WTC11 (cell line): ENCODE measurements at regions not wholly inside any gene's neighbourhood (a gene's known extent, or its start where the extent isn't known, plus 50 kb on each side); places are given as distances from the start of the nearest gene placed in this dataset.

Experiments used
- ATAC-seq: fragments of 200-7000 bp; cut with Tn5 transposase; 2 replicates; pipeline ENCODE4 v1.10.0; 2021; ENCODE audit warnings: mild to moderate bottlenecking, moderate library complexity
- CTCF ChIA-PET: fragments of 300-600 bp; sonication (Branson Sonifier 250); formaldehyde crosslinking; loops from one replicate; lab custom pipeline; 2021; ENCODE audit warnings: antibody characterized with exemption; lab: Charles Lee
- POLR2A ChIA-PET: fragments of 350-600 bp; sonication (Branson Sonifier 250); formaldehyde crosslinking; loops from one replicate; lab custom pipeline; 2021; ENCODE audit warnings: antibody characterized with exemption; lab: Charles Lee
- DNase-seq: peaks from one replicate; pipeline ENCODE4 v3.0.0; 2021; ENCODE audit warnings: low spot score
- H3K27ac Mint-ChIP-seq: 2 replicates; pipeline ENCODE4 v1.8.0; 2021; ENCODE audit warnings: mixed read lengths
- H3K27me3 Mint-ChIP-seq: 2 replicates; pipeline ENCODE4 v1.8.0; 2021; ENCODE audit warnings: low read depth, mild to moderate bottlenecking, moderate library complexity, mixed read lengths
- H3K36me3 Mint-ChIP-seq: 2 replicates; pipeline ENCODE4 v1.8.0; 2021; ENCODE audit warnings: mixed read lengths
- H3K4me1 Mint-ChIP-seq: 2 replicates; pipeline ENCODE4 v1.8.0; 2022; ENCODE audit warnings: mixed read lengths
- H3K4me3 Mint-ChIP-seq: 2 replicates; pipeline ENCODE4 v1.8.0; 2021; ENCODE audit warnings: mild to moderate bottlenecking, moderate library complexity, mixed read lengths
- H3K9me3 Mint-ChIP-seq: 2 replicates; pipeline ENCODE4 v1.8.0; 2021; ENCODE audit warnings: mixed read lengths
- ATF3 ChIP-seq: sonication (generic); formaldehyde crosslinking; conservative IDR thresholded peaks from 2 replicates; pipeline ENCODE4 v1.8.1; 2022; ENCODE audit warnings: mild to moderate bottlenecking, missing genetic modification reagents
- CDX4 ChIP-seq: fragments of 250-450 bp; sonication (Bioruptor Pico); IDR thresholded peaks from 2 replicates; pipeline ENCODE4 v1.9.0; 2021; ENCODE audit warnings: moderate library complexity, mild to moderate bottlenecking, inconsistent platforms, borderline replicate concordance
- CTCF ChIP-seq: fragments of 200-600 bp; IDR thresholded peaks from 2 replicates; pipeline ENCODE4 v1.8.0; 2022; ENCODE audit warnings: antibody characterized with exemption
- ETV6 ChIP-seq: sonication (generic); formaldehyde crosslinking; IDR thresholded peaks from 2 replicates; pipeline ENCODE4 v1.8.1; 2022; ENCODE audit warnings: mild to moderate bottlenecking, missing genetic modification reagents
- FOXP1 ChIP-seq: sonication (generic); formaldehyde crosslinking; IDR thresholded peaks from 2 replicates; pipeline ENCODE4 v1.8.0; 2022; ENCODE audit warnings: missing genetic modification reagents, mild to moderate bottlenecking, moderate library complexity, borderline replicate concordance
- GRHL2 ChIP-seq: fragments of 250-450 bp; sonication (Bioruptor Pico); IDR thresholded peaks from 2 replicates; pipeline ENCODE4 v1.8.0; 2022; ENCODE audit warnings: mild to moderate bottlenecking, moderate library complexity; ENCODE audit not compliant: insufficient replicate concordance, severe bottlenecking
- HMGA2 ChIP-seq: fragments of 250-450 bp; sonication (Bioruptor Pico); IDR thresholded peaks from 2 replicates; pipeline ENCODE4 v1.4.0; 2021; ENCODE audit warnings: mild to moderate bottlenecking, moderate library complexity
- IRF2 ChIP-seq: sonication (generic); formaldehyde crosslinking; IDR thresholded peaks from 2 replicates; pipeline ENCODE4 v1.8.0; 2022; ENCODE audit warnings: low read depth, missing genetic modification reagents, borderline replicate concordance
- KAT7 ChIP-seq: sonication (generic); formaldehyde crosslinking; IDR thresholded peaks from 2 replicates; pipeline ENCODE4 v1.8.1; 2023; ENCODE audit warnings: missing genetic modification reagents, mild to moderate bottlenecking, borderline replicate concordance
- MYBL2 ChIP-seq: sonication (generic); formaldehyde crosslinking; IDR thresholded peaks from 2 replicates; pipeline ENCODE4 v1.8.1; 2023; ENCODE audit warnings: mild to moderate bottlenecking, moderate library complexity, missing genetic modification reagents
- NFE2L1 ChIP-seq: sonication (generic); formaldehyde crosslinking; IDR thresholded peaks from 2 replicates; pipeline ENCODE4 v1.8.1; 2023; ENCODE audit warnings: missing genetic modification reagents
- OVOL2 ChIP-seq: fragments of 250-450 bp; sonication (Bioruptor Pico); IDR thresholded peaks from 2 replicates; pipeline ENCODE4 v1.9.0; 2021; ENCODE audit warnings: mild to moderate bottlenecking, borderline replicate concordance
- RELA ChIP-seq: sonication (generic); formaldehyde crosslinking; IDR thresholded peaks from 2 replicates; pipeline ENCODE4 v1.8.1; 2022; ENCODE audit warnings: missing genetic modification reagents, mild to moderate bottlenecking, borderline replicate concordance
- SMAD4 ChIP-seq: sonication (generic); formaldehyde crosslinking; IDR thresholded peaks from 2 replicates; pipeline ENCODE4 v1.8.0; 2022; ENCODE audit warnings: mild to moderate bottlenecking, missing genetic modification reagents
- STAT6 ChIP-seq: sonication (generic); formaldehyde crosslinking; conservative IDR thresholded peaks from 2 replicates; pipeline ENCODE4 v1.8.1; 2023; ENCODE audit warnings: mild to moderate bottlenecking, low read depth, missing genetic modification reagents, moderate library complexity
- TEAD1 ChIP-seq: sonication (generic); formaldehyde crosslinking; IDR thresholded peaks from 2 replicates; pipeline ENCODE4 v1.8.0; 2022; ENCODE audit warnings: mild to moderate bottlenecking, missing genetic modification reagents
- ZNF138 ChIP-seq: sonication (generic); formaldehyde crosslinking; conservative IDR thresholded peaks from 2 replicates; pipeline ENCODE4 v1.8.1; 2022; ENCODE audit warnings: mild to moderate bottlenecking, moderate library complexity, missing genetic modification reagents
- ZNF423 ChIP-seq: fragments of 250-450 bp; sonication (Bioruptor Pico); IDR thresholded peaks from 2 replicates; pipeline ENCODE4 v2.1.2; 2022; ENCODE audit warnings: mild to moderate bottlenecking, moderate library complexity
- TF ChIP-seq, protein P1 (sequence below): sonication (generic); formaldehyde crosslinking; IDR thresholded peaks from 2 replicates; pipeline ENCODE4 v1.8.1; 2022; ENCODE audit warnings: missing genetic modification reagents, borderline replicate concordance
- TF ChIP-seq, protein P2 (sequence below): sonication (generic); formaldehyde crosslinking; IDR thresholded peaks from 2 replicates; pipeline ENCODE4 v1.8.0; 2022; ENCODE audit warnings: mild to moderate bottlenecking, missing genetic modification reagents

- peaks cover 21% of the 10 kb centered on the region for H3K27me3 Mint-ChIP-seq
- H3K9me3 Mint-ChIP-seq = peaks cover 22% of the 10 kb centered on the region
- POLR2A ChIA-PET = no interaction called here
These were observed 357.5 kb upstream of the EEF2KMT start for GRCh38 chr16:5455110-5455509.

DNA sequence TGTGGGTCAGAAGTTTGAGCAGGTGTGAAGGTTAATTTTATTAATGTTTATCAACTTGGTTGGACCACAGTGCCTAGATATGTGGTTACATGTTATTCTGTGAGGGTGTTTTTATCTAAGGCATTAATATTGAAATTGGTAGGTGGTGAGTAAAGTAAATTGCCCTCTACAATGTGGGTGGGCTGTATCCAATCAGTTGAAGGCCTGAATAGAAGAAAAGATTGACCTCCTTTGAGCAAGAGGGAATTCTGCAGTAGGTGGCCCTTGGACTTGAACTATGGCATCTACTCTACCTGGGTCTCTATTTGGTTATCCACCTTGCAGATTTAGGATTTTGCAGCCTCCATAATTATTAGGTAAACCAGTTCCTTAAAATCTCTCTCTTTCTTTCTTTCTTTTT is 356.8 kb upstream of the EEF2KMT start:
- POLR2A ChIA-PET = no interaction called here
- Mint-ChIP-seq H3K4me1 (peaks cover 39% of the 10 kb centered on the region), H3K27me3 (peaks cover 21% of the 10 kb centered on the region), H3K4me3 (no peak overlapping the region), H3K9me3 (peaks cover 22% of the 10 kb centered on the region), H3K36me3 (peaks cover 3% of the 10 kb centered on the region; the same call in 1 of the 2 replicates), H3K27ac (no peak overlapping the region)
- DNase-seq (no peak), ATAC-seq (no peak)
- TF ChIP-seq ZNF138 (CRISPR knock-in tag) = no peak
- TF ChIP-seq, protein P1, sequence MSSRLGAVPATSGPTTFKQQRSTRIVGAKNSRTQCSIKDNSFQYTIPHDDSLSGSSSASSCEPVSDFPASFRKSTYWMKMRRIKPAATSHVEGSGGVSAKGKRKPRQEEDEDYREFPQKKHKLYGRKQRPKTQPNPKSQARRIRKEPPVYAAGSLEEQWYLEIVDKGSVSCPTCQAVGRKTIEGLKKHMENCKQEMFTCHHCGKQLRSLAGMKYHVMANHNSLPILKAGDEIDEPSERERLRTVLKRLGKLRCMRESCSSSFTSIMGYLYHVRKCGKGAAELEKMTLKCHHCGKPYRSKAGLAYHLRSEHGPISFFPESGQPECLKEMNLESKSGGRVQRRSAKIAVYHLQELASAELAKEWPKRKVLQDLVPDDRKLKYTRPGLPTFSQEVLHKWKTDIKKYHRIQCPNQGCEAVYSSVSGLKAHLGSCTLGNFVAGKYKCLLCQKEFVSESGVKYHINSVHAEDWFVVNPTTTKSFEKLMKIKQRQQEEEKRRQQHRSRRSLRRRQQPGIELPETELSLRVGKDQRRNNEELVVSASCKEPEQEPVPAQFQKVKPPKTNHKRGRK (CRISPR knock-in tag) = peak; percentile 62; the same call in 1 of the 2 replicates
- CTCF ChIA-PET = no interaction called here

More at GRCh38 chr16:5455110-5455509, 357.5 kb upstream of the EEF2KMT start:
- CTCF ChIA-PET = no interaction called here
- Mint-ChIP-seq H3K4me3 (no peak overlapping the region), H3K36me3 (peaks cover 3% of the 10 kb centered on the region; the same call in 1 of the 2 replicates), H3K27ac (no peak overlapping the region), H3K4me1 (peaks cover 32% of the 10 kb centered on the region)
- DNase-seq (no peak), ATAC-seq (no peak)
- TF ChIP-seq OVOL2 (CRISPR knock-in tag) = no peak
- TF ChIP-seq NFE2L1 = no peak
- TF ChIP-seq RELA (CRISPR knock-in tag) = no peak
- TF ChIP-seq SMAD4 = no peak
- TF ChIP-seq STAT6 (CRISPR knock-in tag) = no peak
- no peak for TF ChIP-seq ZNF423
- no peak for TF ChIP-seq TEAD1 (CRISPR knock-in tag)
- no peak for TF ChIP-seq KAT7 (CRISPR knock-in tag)
- no peak for TF ChIP-seq HMGA2 (CRISPR knock-in tag)
- no peak for TF ChIP-seq MYBL2

DNA sequence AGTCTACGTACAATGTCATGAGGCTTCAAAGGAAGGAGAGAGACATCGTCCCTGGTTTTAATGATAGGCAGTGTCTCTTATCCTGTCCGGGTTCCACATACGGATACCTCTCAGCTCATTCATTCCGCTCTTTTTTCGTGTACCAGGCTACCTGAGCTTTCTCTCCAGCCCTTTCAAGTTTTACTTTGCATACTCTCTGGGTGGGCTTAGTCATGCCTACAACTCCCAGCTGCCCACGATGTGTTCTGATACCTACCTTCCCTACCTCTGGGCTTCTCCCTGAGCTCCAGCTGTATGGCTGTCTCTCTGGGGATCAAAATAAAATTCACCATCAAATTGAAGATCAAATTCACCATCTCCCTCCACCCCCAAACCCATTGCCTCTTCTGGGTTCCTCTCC is 354.0 kb upstream of the EEF2KMT start:
- peak; percentile 18 for DNase-seq
- H3K36me3 Mint-ChIP-seq = peaks cover 7% of the 10 kb centered on the region; the same call in 1 of the 2 replicates
- TF ChIP-seq HMGA2 (CRISPR knock-in tag) = no peak
- TF ChIP-seq GRHL2 (CRISPR knock-in tag) = no peak
- TF ChIP-seq, protein P2, sequence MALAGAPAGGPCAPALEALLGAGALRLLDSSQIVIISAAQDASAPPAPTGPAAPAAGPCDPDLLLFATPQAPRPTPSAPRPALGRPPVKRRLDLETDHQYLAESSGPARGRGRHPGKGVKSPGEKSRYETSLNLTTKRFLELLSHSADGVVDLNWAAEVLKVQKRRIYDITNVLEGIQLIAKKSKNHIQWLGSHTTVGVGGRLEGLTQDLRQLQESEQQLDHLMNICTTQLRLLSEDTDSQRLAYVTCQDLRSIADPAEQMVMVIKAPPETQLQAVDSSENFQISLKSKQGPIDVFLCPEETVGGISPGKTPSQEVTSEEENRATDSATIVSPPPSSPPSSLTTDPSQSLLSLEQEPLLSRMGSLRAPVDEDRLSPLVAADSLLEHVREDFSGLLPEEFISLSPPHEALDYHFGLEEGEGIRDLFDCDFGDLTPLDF (CRISPR knock-in tag) = no peak
- no peak for TF ChIP-seq FOXP1 (CRISPR knock-in tag)
- TF ChIP-seq, protein P1 (CRISPR knock-in tag) = no peak
- no peak for TF ChIP-seq ETV6 (CRISPR knock-in tag)
- no peak for TF ChIP-seq CDX4 (CRISPR knock-in tag)
- TF ChIP-seq CTCF = no peak
- no peak for TF ChIP-seq IRF2
- no peak for TF ChIP-seq ATF3 (CRISPR knock-in tag)

More for the DNA sequence above, 354.0 kb upstream of the EEF2KMT start:
- ChIA-PET CTCF (interaction anchor here (0.7 to 2.5 kb wide), 7 partner anchors 15 to 39 kb away, joined by 3 to 16 read pairs (median 4); no protein-coding TSS in a partner anchor), POLR2A (no interaction called here)
- Mint-ChIP-seq H3K4me1 (peaks cover 56% of the 10 kb centered on the region), H3K27ac (peak overlapping the region; percentile 40), H3K9me3 (peaks cover 24% of the 10 kb centered on the region), H3K27me3 (peaks cover 30% of the 10 kb centered on the region), H3K4me3 (no peak overlapping the region)
- peak; percentile 68 for ATAC-seq
